Lower leg skin (tissue), 3 donors: ENCODE measurements at regions not wholly inside any gene's neighbourhood (a gene's known extent, or its start where the extent isn't known, plus 50 kb on each side); places are given as distances from the start of the nearest gene placed in this dataset.

Experiments used
- POLR2A ChIP-seq, 2 donors: fragments of 450-650 bp; IDR thresholded peaks; one replicate each; pipeline ENCODE4 v1.6.1; 2016 to 2017; ENCODE audit warnings: antibody characterized with exemption in 2 of 2, mild to moderate bottlenecking in 1 of 2, moderate library complexity in 1 of 2
- TF ChIP-seq, protein P1 (sequence below), 3 donors: fragments of 450-650 bp; IDR thresholded peaks; one replicate each; pipeline ENCODE4 v1.5.1; 2016; ENCODE audit warnings: antibody characterized with exemption in 3 of 3, mild to moderate bottlenecking in 3 of 3, moderate library complexity in 2 of 3

GRCh38 chr15:48063411-48063985 is 57.3 kb upstream of the SLC24A5 start:
- TF ChIP-seq, protein P1, sequence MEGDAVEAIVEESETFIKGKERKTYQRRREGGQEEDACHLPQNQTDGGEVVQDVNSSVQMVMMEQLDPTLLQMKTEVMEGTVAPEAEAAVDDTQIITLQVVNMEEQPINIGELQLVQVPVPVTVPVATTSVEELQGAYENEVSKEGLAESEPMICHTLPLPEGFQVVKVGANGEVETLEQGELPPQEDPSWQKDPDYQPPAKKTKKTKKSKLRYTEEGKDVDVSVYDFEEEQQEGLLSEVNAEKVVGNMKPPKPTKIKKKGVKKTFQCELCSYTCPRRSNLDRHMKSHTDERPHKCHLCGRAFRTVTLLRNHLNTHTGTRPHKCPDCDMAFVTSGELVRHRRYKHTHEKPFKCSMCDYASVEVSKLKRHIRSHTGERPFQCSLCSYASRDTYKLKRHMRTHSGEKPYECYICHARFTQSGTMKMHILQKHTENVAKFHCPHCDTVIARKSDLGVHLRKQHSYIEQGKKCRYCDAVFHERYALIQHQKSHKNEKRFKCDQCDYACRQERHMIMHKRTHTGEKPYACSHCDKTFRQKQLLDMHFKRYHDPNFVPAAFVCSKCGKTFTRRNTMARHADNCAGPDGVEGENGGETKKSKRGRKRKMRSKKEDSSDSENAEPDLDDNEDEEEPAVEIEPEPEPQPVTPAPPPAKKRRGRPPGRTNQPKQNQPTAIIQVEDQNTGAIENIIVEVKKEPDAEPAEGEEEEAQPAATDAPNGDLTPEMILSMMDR (IDR thresholded peaks at IDR 0.05), result no peak
- TF ChIP-seq POLR2A (IDR thresholded peaks at IDR 0.05), result no peak
